Subcutaneous abdominal adipose tissue (tissue), 5 donors: ENCODE measurements at regions not wholly inside any gene's neighbourhood (a gene's known extent, or its start where the extent isn't known, plus 50 kb on each side); places are given as distances from the start of the nearest gene placed in this dataset.

Source experiments
- H3K27ac ChIP-seq: one replicate; pipeline ENCODE4 v1.7.0; 2013; ENCODE audit warnings: low read depth, mild to moderate bottlenecking, inconsistent platforms, low read length, moderate library complexity
- H3K27me3 ChIP-seq, 5 donors: one replicate each; pipeline ENCODE4 v1.7.0; 2013; ENCODE audit warnings: low read length in 5 of 5, inconsistent platforms in 1 of 5; ENCODE audit not compliant: control insufficient read depth in 5 of 5, insufficient read depth in 4 of 5
- H3K36me3 ChIP-seq, 5 donors: one replicate each; pipeline ENCODE4 v1.7.0; 2013; ENCODE audit warnings: low read length in 5 of 5; ENCODE audit not compliant: control insufficient read depth in 5 of 5, insufficient read depth in 5 of 5
- H3K4me1 ChIP-seq, 5 donors: one replicate each; pipeline ENCODE4 v1.7.0; 2013; ENCODE audit warnings: low read length in 5 of 5, mild to moderate bottlenecking in 3 of 5, moderate library complexity in 1 of 5; ENCODE audit not compliant: control insufficient read depth in 5 of 5, insufficient read depth in 5 of 5
- H3K4me3 ChIP-seq, 5 donors: one replicate each; pipeline ENCODE4 v1.7.0; 2013; ENCODE audit warnings: low read length in 5 of 5, low read depth in 1 of 5
- H3K9ac ChIP-seq, 5 donors: one replicate each; pipeline ENCODE4 v1.7.0; 2013; ENCODE audit warnings: low read length in 5 of 5, mild to moderate bottlenecking in 4 of 5, moderate library complexity in 3 of 5
- H3K9me3 ChIP-seq, 5 donors: one replicate each; pipeline ENCODE4 v1.7.0; 2013; ENCODE audit warnings: low read length in 5 of 5; ENCODE audit not compliant: control insufficient read depth in 5 of 5
- donor health status: healthy.
- donor health status: healthy.
- donor health status: healthy.
- donor health status: healthy.
- donor health status: healthy.

DNA sequence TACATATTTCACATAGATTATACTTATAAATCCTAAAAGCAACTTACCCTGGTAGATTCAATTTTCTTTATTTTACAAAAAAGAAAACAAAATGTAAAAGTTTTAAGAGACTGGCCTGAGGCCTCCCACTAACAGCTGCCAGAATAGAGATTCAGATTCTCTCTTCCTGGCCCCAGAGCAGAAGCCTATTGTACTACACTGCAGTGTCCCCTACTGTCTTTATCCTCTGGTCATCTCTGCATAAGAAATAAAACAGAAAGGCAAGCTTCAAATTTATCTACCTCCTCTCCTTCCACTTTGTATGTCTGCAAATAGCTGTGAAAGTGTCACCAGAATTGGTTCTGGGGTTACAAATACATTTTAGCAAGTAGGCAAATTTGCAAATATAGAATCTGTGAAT, 1004.1 kb upstream of the PCDH9 start:
- H3K27me3 ChIP-seq: no peaks in the 10 kb centered on the region
- H3K4me3 ChIP-seq: no peak overlapping the region
- H3K9me3 ChIP-seq: no peaks in the 10 kb centered on the region
- H3K36me3 ChIP-seq: no peaks in the 10 kb centered on the region
- no peak overlapping the region for H3K27ac ChIP-seq
- peaks cover 0 to 4% (median 0%) of the 10 kb centered on the region in 5 donors for H3K4me1 ChIP-seq
- no peak overlapping the region for H3K9ac ChIP-seq

DNA sequence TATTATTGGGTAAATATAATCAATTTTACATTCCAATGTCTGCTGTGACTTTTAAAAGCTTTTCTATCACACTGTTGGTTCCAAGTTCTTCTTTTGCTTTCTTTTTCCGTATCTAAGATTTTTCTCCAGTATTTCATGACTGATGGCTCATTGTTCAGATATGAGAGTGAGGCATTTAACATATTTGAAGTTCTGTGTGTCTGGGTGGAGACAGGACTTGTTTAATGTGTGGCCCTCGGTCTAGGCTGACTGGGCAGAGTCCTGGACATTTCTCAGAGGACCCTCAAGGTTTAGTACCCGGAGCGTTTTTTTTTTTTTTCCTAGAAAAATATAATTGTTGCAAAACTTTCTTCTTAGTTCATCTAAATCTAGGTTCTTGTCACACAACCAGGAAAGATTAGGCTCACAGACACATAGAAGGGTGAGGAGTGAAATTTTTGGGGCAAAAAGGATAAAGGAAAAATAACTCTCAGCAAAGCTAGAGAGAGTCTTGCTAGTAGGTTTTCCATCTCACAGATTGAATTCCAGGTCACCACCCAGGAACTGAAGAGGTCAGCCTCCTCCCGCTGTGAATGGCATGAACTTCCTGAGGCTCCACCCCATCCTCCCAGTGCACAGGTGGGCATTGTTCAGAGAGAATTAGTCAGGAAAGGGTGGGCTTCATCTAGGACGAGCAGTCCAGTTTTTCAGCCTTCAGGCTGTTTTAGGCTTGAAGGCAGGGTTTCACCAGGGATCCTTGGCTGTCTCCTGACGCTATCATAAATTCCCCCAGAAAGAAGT, 1002.4 kb upstream of the PCDH9 start:
- Histone ChIP-seq H3K4me3 (no peak overlapping the region), H3K9ac (no peak overlapping the region), H3K27me3 (no peaks in the 10 kb centered on the region), H3K27ac (no peak overlapping the region), H3K9me3 (no peaks in the 10 kb centered on the region), H3K4me1 (peaks cover 0 to 4% (median 0%) of the 10 kb centered on the region in 5 donors), H3K36me3 (no peaks in the 10 kb centered on the region)

DNA sequence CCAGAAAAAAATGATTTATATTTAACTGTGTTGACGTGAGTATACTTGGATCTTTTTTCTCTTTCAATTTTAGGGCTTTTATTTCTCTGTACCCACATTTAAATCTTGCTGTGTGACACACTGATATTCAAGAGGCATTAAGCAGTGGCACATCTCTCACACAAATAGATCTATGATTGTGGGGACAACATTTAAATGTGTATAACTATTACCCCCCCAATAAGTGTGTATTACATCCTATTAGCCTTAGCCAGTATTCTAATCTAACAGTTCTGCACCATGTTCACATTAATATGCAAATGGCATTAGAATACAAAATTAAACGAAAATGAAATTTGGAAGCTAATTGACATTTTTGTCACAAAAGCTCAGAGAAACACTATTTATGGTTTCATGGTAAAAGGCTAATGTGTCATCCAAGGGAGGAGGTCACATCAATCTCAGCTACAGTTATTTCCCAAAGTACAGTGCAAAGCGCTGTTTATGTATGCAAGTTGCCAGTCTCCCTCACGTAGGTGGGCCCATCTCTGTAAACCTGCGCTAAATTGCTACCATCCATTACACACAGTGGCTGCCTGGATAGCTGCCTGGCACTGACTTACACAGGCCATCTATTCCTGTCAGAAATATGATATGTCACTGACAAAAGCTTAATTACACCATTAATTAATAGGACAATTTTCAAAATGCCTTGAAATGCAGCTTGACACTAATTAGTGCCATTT, 984.7 kb upstream of the PCDH9 start:
- Histone ChIP-seq H3K36me3 (no peaks in the 10 kb centered on the region), H3K27ac (no peak overlapping the region), H3K27me3 (no peaks in the 10 kb centered on the region), H3K4me1 (no peaks in the 10 kb centered on the region), H3K9ac (no peak overlapping the region), H3K4me3 (no peak overlapping the region), H3K9me3 (peaks cover 0 to 3% (median 0%) of the 10 kb centered on the region in 5 donors)

DNA sequence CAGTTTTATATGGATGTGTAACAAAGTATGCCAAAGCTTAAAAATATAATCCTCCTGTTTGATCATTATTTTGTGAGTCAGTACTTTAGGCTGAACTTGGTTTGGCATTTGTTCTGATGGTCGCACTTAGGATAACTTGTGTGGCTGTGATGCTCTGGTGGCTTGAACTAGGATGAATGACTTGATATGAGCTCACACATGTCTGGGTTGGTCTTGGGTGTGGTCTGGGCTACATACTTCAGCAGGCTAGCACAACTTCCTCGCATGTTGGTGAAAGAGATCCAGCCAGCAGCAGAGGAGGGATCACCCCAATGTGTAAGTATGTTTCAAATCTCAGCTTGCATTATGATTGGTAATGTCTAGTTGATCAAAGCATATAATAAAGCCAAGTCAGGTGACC, 969.1 kb upstream of the PCDH9 start:
- Histone ChIP-seq H3K27ac (no peak overlapping the region), H3K36me3 (no peaks in the 10 kb centered on the region), H3K9ac (no peak overlapping the region), H3K9me3 (peaks cover 0 to 4% (median 0%) of the 10 kb centered on the region in 5 donors), H3K4me3 (no peak overlapping the region), H3K27me3 (no peaks in the 10 kb centered on the region), H3K4me1 (no peaks in the 10 kb centered on the region)

DNA sequence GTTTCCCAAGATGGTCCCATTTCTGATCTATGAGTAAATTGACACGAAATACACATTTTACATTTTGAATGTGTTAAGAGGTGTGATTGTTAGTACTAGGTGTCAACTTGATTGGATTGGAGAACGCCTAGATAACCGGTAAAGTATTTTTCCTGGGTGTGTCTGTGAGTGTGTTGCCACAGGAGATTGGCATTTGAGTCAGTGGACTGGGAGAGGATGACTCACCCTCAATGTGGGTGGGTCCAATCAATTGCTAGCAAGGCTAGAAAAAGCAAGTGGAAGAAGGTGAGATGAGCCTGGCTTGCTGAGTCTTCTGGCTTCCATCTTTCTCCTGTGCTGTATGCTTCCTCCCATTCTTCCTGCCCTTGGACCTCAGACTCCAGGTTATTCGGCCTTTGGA, 960.7 kb upstream of the PCDH9 start:
- Histone ChIP-seq H3K4me3 (no peak overlapping the region), H3K36me3 (no peaks in the 10 kb centered on the region), H3K27me3 (no peaks in the 10 kb centered on the region), H3K4me1 (peaks cover 0 to under 1% (median 0%) of the 10 kb centered on the region in 5 donors), H3K9me3 (no peaks in the 10 kb centered on the region), H3K9ac (no peak overlapping the region), H3K27ac (no peak overlapping the region)

DNA sequence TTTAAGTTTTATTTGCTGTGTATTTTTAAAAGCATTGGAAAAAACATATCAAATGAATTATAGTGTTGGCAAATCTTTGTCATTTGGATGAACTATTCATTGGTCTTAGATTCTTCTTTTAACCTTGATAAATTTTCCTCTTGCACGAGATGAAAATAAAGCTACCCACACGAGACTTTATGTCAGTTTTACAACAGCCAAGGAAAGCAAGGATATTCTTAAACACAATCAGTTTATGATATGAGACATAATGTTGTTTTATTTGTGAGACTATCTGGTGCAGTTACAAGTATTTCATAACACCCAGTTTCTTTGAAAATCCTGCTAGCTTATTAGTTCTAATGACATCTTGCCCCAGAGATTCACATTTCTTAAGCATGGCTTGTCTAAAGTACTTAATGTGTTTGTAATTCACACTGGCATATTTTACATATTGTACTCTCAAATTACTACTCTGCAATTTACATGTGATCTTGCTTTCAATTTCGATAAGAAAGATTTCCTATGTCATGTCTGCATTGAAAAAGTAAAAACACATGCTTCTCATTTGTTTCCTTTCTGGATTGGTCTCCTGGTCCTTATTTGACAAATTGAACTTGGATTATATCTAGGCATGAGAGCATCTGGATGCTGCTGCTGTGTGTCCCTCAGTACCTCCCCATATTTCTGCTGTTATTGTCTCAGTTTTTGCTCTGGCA, 955.5 kb upstream of the PCDH9 start:
- H3K27me3 ChIP-seq: no peaks in the 10 kb centered on the region
- no peak overlapping the region for H3K4me3 ChIP-seq
- no peak overlapping the region for H3K27ac ChIP-seq
- no peaks in the 10 kb centered on the region for H3K36me3 ChIP-seq
- H3K9me3 ChIP-seq: no peaks in the 10 kb centered on the region
- H3K4me1 ChIP-seq: peaks cover 0 to 3% (median 0%) of the 10 kb centered on the region in 5 donors
- H3K9ac ChIP-seq: no peak overlapping the region

DNA sequence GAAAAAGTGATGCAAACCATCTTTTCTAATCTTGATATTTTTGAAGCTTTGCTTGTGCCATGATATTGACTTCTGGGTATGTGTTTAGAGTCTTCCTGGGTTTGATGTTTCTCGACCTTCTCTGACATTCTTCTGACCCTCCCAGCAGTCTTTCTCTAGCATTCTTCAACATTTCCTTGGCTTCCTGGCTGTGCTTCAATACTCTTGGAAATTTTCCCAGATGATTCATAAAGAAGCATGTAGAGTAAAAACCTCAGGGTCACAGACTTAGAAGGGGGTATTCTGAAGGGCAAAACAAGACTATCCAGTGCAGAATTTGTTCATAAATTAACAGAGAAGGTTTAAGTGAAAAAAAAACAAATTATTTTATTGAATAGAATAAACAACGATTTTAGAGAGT, 946.3 kb upstream of the PCDH9 start:
- no peaks in the 10 kb centered on the region for H3K9me3 ChIP-seq
- H3K9ac ChIP-seq: no peak overlapping the region
- H3K27me3 ChIP-seq: no peaks in the 10 kb centered on the region
- H3K4me3 ChIP-seq: no peak overlapping the region
- no peak overlapping the region for H3K27ac ChIP-seq
- H3K36me3 ChIP-seq: no peaks in the 10 kb centered on the region
- no peaks in the 10 kb centered on the region for H3K4me1 ChIP-seq

DNA sequence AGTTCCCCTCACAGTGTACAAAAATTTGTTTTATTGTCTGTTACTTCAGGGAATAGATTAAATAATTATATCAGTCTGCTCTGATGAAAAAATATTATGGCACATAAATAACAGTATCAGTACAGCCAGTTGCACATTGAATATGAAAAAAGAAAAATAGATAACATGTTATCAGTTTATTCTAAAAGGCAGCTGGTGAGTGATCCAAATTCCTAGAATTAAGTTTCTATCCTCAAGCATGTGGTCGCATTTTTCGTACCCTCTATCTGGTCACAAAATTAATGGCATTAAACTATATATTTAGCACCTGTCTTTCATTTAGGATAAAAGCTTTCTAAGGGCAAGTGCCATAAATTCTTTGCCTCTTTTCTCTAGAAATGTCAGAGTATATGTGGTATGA, 944.8 kb upstream of the PCDH9 start:
- Histone ChIP-seq H3K4me3 (no peak overlapping the region), H3K4me1 (no peaks in the 10 kb centered on the region), H3K36me3 (no peaks in the 10 kb centered on the region), H3K9me3 (no peaks in the 10 kb centered on the region), H3K27ac (no peak overlapping the region), H3K27me3 (no peaks in the 10 kb centered on the region), H3K9ac (no peak overlapping the region)

DNA sequence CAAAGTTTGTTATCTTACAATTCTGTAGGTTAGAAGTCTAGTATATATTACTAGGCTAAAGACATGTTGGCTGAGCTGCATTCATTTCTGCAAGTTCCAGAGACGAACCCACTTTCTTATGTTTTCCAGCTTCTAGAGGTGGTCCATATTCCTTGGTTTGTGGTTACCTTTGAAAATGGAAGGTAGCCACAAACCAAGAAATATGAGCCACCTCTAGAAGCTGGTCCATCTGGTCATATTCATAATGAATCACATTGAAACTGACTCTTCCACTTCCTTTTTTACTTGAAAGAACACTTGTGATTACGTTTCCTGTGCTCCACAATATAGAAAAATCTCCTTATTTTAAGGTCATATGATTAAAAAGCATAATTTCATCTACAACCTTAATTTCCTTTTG, 943.0 kb upstream of the PCDH9 start:
- Histone ChIP-seq H3K36me3 (no peaks in the 10 kb centered on the region), H3K9me3 (no peaks in the 10 kb centered on the region), H3K27me3 (no peaks in the 10 kb centered on the region), H3K4me3 (no peak overlapping the region), H3K4me1 (no peaks in the 10 kb centered on the region), H3K9ac (no peak overlapping the region), H3K27ac (no peak overlapping the region)

DNA sequence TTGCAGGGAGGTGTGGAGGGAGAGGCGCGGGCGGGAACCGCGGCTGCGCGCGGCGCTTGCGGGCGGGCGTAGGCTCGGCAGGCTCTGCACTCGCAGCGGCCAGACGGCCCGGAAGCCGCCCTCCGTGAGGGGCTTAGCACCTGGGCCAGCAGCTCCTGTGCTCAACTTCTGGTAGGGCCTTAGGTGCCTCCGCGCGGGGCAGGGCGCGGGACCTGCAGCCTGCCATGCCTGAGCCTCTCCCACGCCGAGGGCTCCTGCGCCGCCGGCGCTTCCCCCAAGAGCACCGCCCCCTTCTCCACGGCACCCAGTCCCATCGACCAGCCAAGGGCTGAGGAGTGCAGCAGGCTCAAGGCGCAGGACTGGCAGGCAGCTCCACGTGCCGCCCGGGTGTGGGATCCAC, 940.8 kb upstream of the PCDH9 start:
- no peaks in the 10 kb centered on the region for H3K4me1 ChIP-seq
- no peaks in the 10 kb centered on the region for H3K27me3 ChIP-seq
- no peak overlapping the region for H3K9ac ChIP-seq
- H3K36me3 ChIP-seq: no peaks in the 10 kb centered on the region
- H3K4me3 ChIP-seq: no peak overlapping the region
- no peak overlapping the region for H3K27ac ChIP-seq
- no peaks in the 10 kb centered on the region for H3K9me3 ChIP-seq
